ENCODE measurements at regions not wholly inside any gene's neighbourhood (a gene's known extent, or its start where the extent isn't known, plus 50 kb on each side); places are given as distances from the start of the nearest gene placed in this dataset.

- ChIA-PET POLR2A (ENCODE audit: low non-redundant PET) (no interaction called here), CTCF (no interaction called here)
- BruUV-seq (replicated peaks), result no TSS peak
- no peak for DNase-seq (ENCODE audit: low spot score)
- TF ChIP-seq CTCF (conservative IDR thresholded peaks at IDR 0.05; ENCODE audit: low read depth, low read length), result no peak
- no peak for TF ChIP-seq EZH2 (IDR thresholded peaks at IDR 0.05; ENCODE audit: borderline replicate concordance, low read depth, low read length, poor library complexity, severe bottlenecking)
- peaks cover 23% of the 10 kb centered on the region for H3K27me3 ChIP-seq (replicated peaks; ENCODE audit: insufficient read depth, low read depth, low read length, poor library complexity)
- H3K4me3 ChIP-seq (ENCODE audit: low read depth, low read length, poor library complexity, severe bottlenecking), result no peak overlapping the region
- no peaks in the 10 kb centered on the region for H3K4me1 ChIP-seq (ENCODE audit: insufficient read depth, low read length, poor library complexity, severe bottlenecking)
- H3K27ac ChIP-seq (ENCODE audit: low read depth, low read length, poor library complexity, severe bottlenecking), result no peak overlapping the region
- intact Hi-C loops (cut with micrococcal nuclease; ENCODE audit: unreplicated experiment), result no loop called here
- no peaks in the 10 kb centered on the region for H3K36me3 ChIP-seq (ENCODE audit: insufficient read depth, low read length, poor library complexity, severe bottlenecking)
- no peaks in the 10 kb centered on the region for H3K9me3 ChIP-seq (ENCODE audit: low read depth, low read length, poor library complexity, severe bottlenecking)
Measured at GRCh38 chr18:78768656-78769501, 210.7 kb upstream of the SALL3 start.

- H3K9me3 ChIP-seq (ENCODE audit: low read depth, low read length, poor library complexity, severe bottlenecking), result no peaks in the 10 kb centered on the region
- no TSS peak for BruUV-seq (replicated peaks)
- H3K4me1 ChIP-seq (ENCODE audit: insufficient read depth, low read length, poor library complexity, severe bottlenecking), result no peaks in the 10 kb centered on the region
- TF ChIP-seq EZH2 (IDR thresholded peaks at IDR 0.05; ENCODE audit: borderline replicate concordance, low read depth, low read length, poor library complexity, severe bottlenecking), result no peak
- no peak for TF ChIP-seq CTCF (conservative IDR thresholded peaks at IDR 0.05; ENCODE audit: low read depth, low read length)
- peaks cover 23% of the 10 kb centered on the region for H3K27me3 ChIP-seq (replicated peaks; ENCODE audit: insufficient read depth, low read depth, low read length, poor library complexity)
- H3K36me3 ChIP-seq (ENCODE audit: insufficient read depth, low read length, poor library complexity, severe bottlenecking), result no peaks in the 10 kb centered on the region
- intact Hi-C loops (cut with micrococcal nuclease; ENCODE audit: unreplicated experiment), result no loop called here
- no peak overlapping the region for H3K27ac ChIP-seq (ENCODE audit: low read depth, low read length, poor library complexity, severe bottlenecking)
- H3K4me3 ChIP-seq (ENCODE audit: low read depth, low read length, poor library complexity, severe bottlenecking), result no peak overlapping the region
- ChIA-PET CTCF (no interaction called here), POLR2A (ENCODE audit: low non-redundant PET) (no interaction called here)
- DNase-seq (ENCODE audit: low spot score), result no peak
Measured at GRCh38 chr18:78769502-78770105, 210.0 kb upstream of the SALL3 start.

GRCh38 chr18:78770139-78770822 lies 209.3 kb upstream of the SALL3 start:
- Histone ChIP-seq H3K36me3 (ENCODE audit: insufficient read depth, low read length, poor library complexity, severe bottlenecking) (no peaks in the 10 kb centered on the region), H3K27ac (ENCODE audit: low read depth, low read length, poor library complexity, severe bottlenecking) (no peak overlapping the region), H3K27me3 (replicated peaks; ENCODE audit: insufficient read depth, low read depth, low read length, poor library complexity) (peaks cover 23% of the 10 kb centered on the region), H3K9me3 (ENCODE audit: low read depth, low read length, poor library complexity, severe bottlenecking) (no peaks in the 10 kb centered on the region), H3K4me3 (ENCODE audit: low read depth, low read length, poor library complexity, severe bottlenecking) (no peak overlapping the region), H3K4me1 (ENCODE audit: insufficient read depth, low read length, poor library complexity, severe bottlenecking) (no peaks in the 10 kb centered on the region)
- POLR2A ChIA-PET (ENCODE audit: low non-redundant PET), result no interaction called here
- CTCF ChIA-PET, result no interaction called here
- intact Hi-C loops (cut with micrococcal nuclease; ENCODE audit: unreplicated experiment), result no loop called here
- no peak for DNase-seq (ENCODE audit: low spot score)
- peak; percentile 36 for TF ChIP-seq EZH2 (IDR thresholded peaks at IDR 0.05; ENCODE audit: borderline replicate concordance, low read depth, low read length, poor library complexity, severe bottlenecking)
- TF ChIP-seq CTCF (conservative IDR thresholded peaks at IDR 0.05; ENCODE audit: low read depth, low read length), result no peak
- BruUV-seq (replicated peaks), result no TSS peak
